ENCODE measurements at regions not wholly inside any gene's neighbourhood (a gene's known extent, or its start where the extent isn't known, plus 50 kb on each side); places are given as distances from the start of the nearest gene placed in this dataset.
"Not testable (repeated sequence)": the region's sequence is repeated elsewhere in the genome, so short reads cannot be mapped to it uniquely, and the experiment has no call there.

DNA sequence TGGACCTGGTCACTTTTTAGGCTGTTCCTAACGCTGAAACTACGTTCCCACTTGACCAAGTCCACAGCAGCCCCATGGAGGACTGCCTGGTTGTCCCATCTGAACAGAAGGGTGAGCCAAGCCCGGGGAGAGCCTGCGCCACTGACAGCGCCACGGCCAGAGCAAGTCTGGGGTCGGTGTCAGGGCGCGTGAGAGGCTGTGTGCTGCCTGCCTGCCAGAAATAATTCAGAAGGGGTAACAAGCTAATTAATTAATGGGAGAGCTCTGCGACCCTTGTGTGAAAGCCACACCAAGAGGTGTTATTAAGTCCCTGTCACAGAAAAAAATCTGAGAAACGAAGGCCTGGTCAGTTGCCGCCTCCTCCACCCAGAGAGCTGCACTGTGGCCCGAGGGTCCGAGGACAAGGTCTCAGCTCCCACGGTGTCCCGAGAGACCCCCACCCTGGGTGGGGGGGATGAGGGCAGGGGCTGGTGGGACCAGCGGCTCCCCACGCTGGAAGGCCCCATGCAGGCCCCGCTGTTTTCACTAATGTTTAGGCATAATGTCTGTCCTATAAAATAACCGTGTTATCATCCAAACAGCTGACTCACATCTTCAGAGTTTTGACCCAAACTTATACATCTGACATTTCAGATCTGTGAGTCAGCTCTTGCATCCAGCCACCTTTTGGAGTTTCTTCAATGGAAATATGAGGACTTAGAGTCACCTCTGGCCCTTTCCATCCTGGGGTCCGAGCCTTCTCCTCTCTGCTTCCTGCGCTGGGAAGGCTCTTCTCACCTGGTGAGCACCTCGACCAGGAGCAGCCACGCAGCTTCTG, 58.5 kb downstream of the DLL1 start:
- DNase-seq (ENCODE audit: low read depth) = peak; percentile 34

DNA sequence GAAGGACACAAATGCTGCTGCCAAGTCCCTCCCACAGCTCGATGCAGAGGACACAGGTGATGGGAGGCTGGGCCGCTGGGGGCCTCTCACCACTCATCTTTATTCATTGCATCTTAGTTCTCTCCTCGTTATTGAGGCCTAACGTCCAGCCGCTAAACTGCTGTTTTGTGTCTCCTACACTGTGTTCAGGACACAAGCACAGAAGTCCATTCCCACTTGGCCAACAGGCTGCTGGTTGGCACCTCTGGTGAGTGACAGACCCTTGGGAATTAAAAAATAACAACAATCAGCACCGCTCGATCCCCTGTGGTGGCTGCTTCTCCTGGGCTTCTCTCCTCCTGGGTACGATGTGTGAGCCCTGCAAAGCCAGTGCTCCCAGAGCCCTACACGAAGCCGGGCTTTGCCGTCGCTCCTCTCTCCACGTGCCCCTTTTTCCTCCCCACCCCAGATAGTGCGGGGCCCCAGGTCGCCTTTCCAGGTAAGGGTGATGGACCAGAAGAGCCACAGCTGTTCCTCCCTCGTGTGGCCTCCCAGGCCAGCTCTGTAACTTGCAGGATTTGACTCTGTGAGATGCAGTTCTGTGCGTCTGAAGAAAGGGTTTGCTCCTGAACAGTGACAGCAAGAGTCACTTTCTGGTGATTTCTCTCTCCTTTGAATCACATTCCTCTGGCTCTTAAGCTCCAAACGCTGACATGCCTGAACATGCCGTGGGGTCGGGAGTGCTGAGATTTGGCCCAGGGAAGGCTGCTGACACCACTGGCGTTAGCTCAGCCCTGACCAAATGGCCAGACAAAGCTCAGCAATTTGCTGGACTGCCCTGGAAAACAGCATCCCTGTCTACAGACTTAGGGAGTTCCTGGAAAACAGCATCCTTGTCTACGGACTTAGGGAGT, 59.3 kb downstream of the DLL1 start:
- DNase-seq (ENCODE audit: low read depth) = no peak

DNA sequence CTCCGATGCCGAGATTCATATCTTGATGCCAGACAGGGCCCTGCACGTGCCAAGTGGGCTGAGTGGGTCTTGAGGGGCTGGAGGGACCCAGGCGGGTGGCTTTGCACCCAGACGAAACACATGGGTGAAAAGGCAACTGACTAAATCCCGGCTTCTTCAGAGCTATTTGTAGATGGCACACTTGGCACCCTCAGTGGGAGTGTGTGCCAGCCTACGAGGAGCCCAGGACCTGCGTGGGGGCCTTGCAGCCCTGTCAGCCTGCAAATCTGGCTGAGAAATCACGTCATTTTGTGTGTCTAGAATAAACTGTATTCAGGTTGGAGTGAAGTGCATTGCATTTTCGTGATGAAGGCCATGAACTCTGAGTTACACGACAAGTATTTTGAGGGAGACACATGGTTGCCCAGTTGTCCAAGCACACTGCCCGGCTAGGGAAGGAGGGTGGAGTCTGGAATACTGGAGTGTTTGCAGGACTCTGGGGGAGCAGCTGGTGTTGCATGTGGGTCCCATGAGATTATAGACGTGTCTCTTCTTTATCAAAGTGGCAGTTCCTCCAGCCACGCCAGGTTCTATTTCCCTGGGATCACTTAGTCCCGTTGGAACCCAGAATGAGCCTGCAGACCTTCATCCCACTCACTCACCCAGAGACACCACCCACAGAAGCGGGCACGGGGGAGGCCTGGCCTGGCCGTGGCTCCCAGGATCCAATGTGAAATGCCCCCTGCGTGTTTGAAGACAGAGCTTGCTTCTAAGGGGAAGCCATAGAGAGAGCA, 60.2 kb downstream of the DLL1 start:
- DNase-seq (ENCODE audit: low read depth) = no peak

DNA sequence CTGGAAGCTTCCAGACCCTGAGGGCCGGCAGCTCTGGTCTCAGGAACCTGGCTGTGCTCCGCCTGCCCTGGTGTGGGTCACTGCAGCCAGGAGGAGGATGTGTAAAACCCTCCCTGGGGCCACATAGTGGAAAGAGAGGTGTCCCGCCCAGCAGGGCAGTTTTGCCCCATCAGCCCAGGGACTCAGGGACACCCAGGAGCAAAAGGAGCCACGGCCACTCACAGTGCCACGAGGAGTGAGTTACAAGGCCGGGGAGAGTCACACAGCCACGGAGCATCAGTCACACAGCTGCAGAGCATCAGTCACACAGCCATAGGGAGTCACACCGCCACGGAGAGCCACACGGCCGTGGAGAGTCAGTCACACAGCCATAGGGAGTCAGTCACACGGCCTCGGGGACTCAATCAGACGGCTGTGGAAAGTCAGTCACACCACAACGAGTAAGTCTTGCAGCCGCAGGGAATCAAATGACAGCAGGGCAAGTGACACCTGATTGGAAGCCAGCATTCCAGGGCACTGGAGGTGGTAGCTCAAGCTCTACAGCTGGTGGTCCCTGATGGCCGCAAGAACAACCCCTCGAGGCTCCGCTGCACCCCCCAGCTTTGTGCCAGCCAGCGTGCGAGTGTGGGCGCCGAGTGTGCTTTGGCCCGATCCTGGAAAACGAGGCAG, 60.9 kb downstream of the DLL1 start:
- no peak for DNase-seq (ENCODE audit: low read depth)

DNA sequence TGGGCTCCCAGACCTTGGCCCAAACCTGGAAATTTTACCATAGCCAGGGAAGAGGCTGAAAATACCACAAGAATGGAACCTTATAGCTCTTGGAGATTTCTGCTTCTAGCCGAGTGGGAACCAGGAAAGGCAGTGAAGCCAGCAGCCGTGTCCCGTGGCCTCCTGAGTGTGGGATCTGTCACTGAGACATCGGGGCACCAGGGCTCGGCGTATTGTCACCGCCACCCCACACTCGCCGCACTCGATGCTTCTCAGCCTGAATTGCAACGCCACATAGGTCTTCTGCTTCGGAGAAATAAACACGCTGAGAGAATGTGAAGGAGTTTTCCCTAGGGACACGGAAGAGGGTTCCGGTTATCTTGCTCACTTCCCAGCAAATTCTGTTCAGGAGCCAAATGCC, 61.5 kb downstream of the DLL1 start:
- DNase-seq (ENCODE audit: low read depth) = no peak

DNA sequence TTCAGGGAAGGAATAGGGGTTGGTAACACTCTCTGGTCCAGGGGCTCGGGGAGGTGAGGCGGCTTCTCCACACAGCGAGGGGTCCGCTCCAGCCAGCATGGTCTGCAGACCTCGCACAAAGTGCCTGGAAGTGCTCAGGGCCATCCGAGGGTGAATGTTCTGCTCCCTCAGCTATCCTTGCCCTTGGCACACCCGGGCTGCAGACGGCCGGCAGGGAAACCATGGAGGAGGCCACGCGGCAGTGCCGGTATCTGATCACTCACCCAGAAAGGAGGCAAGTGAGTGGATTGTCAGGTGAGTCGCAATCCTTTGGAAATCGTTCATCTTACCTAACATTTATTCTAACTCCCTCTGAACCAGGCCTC, 62.0 kb downstream of the DLL1 start:
- DNase-seq (ENCODE audit: low read depth) = no peak

DNA sequence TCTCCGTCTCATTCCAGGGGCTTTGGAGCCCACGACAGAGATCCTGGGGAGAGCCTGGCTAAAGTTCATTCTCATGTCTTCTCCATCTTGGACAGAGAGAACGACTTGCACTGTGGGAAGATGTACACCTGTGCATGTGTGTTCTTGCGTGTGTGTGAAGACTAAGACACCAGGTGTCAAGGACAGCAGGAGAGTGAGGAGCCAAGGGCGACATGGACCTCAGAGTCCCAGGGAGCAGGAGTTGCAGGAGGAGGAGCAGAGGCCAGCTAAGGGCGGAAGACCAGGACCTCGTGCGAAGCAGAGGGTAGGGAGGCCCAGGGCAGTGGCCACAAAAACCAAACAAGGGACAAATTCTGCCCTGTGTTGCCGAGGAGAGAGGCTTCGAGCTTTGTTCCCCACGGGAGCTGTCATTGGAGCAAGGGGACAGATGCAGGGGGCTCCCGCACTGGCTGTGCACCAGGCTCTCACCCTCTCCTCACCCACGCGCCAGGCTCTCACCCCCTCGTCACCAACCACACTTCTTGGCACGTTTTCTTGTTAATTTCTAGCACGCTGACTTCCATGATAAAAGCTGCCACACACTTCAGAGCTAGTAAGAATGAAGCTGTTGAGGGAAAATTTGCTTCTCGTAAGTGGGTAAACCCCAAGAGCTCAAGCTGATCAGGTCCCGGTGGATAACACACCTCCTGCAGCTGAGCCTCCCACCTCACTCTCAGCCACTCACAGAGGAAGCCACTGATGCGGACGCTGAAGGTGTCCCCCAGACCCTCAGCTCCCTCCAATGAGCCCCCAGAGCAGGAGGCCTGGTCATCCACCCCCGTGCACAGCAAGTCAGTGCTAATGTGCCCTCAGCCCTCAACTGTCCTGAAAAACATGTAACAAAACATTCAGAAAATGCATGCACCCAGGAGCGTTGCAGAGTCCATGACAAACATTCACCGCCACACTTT, 62.6 kb downstream of the DLL1 start:
- no peak for DNase-seq (ENCODE audit: low read depth)

DNA sequence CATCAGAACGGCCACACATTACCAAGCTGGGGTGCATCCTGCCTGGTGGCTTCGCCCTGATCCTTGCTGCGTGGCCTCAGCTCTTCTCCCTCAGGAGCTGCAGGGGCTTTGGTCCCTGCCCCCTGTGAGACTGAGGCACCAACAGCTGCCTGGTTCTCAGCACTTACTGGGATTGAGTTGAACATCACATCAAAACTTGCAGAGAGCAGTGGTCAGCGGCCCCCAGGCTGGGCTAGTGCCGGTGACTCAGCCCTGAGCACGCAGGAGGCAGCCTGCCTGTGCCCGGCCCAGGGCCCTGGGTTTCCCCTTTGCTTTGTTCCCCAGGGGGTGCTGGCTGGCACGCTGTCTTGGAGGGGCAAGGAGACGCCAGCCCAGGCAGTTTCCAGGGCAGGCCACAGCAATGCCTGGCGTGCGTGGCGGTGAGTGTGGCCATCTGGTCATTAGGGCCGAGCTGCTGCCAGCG, 63.3 kb downstream of the DLL1 start:
- no peak for DNase-seq (ENCODE audit: low read depth)

DNA sequence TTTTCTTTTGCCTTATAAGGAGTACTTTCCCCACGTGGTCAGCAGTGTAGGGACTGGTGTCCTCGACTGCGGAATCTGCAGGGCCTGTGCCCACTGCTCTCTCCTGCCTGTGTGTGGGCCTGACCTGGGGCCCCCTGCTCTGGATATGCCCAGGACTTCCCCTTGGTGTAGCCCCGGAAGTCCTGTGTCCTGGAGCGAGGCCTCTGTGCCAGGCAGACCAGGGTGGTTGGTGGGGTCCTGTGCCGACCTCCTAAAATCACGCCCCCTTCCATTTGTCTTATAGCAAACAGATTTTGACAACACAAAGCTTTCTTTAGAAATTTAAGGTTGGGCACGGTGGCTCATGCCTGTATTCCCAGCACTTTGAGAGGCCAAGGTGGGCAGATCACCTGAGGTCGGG, 64.2 kb downstream of the DLL1 start:
- DNase-seq (ENCODE audit: low read depth) = no peak

DNA sequence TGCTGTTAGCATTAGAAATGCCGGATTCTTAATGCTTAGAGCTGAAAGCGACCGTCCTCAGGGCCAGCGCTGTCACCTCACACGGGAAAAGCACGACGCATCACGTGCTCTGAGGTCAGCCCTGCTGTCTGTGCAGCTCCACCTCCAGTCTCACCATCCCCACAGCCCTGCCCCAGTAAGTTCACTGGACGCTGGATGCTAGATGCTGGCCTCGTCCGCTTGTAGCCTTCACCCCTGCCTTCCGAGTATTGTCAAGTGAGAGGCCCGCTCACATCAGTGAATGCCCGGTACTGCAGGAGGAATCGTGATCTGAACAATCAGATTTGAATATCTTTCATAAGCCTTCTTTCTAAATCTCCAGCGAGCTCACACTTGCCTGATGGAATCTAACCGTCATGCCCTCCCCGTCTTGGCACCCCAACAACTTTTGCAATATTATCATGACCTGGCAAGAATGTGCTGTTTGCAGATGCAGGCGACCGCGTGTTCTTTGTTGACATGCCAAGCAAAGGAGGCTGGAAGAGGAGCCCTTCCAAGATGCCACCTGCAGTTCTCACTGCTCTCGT, 64.9 kb downstream of the DLL1 start:
- DNase-seq (ENCODE audit: low read depth) = no peak

DNA sequence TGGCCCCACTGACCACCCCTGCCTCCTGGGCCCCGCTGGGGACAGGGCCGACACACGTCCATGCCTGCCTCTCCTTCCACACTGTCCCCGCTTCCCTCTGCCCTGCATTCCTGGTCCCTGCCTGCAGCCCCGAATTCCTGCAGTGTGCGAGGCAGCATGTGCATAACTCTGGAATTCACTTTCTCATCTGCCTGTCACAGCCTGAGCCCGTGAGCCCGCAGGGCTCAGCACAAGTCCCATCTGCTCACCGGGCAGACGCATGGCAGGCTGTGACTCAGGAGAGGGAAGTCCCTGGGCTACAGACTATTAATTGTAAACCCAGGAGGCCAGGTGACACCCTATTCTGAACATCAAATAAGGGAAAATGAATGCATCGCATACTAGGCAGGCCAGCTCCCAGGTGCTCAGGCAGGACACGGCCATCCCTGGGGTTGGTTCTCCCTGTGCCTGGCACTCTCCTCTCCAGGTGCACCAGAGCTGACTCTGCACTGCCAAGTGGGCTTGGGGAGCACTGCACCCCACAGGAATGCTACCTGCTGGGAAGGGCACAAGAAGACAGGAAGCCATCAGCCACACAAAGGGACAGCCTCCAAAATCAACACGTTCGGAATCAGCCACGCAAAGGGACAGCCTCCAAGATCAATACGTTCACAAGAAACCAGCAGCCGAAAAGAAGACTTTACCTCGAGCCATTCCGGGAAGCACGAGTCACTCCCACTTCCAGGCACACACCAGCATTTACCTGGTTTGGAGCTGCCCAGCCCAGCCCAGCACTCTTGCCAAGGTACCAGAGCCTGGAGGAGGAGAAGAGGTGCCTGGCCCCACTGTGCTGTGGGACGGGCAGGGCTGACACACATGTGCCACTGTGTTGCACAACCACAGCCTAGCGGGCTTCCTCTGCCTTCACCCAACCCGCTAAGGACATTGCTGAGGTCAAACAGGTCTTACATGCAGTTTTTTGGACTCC, 65.9 kb downstream of the DLL1 start:
- DNase-seq (ENCODE audit: low read depth) = peak; percentile 22

DNA sequence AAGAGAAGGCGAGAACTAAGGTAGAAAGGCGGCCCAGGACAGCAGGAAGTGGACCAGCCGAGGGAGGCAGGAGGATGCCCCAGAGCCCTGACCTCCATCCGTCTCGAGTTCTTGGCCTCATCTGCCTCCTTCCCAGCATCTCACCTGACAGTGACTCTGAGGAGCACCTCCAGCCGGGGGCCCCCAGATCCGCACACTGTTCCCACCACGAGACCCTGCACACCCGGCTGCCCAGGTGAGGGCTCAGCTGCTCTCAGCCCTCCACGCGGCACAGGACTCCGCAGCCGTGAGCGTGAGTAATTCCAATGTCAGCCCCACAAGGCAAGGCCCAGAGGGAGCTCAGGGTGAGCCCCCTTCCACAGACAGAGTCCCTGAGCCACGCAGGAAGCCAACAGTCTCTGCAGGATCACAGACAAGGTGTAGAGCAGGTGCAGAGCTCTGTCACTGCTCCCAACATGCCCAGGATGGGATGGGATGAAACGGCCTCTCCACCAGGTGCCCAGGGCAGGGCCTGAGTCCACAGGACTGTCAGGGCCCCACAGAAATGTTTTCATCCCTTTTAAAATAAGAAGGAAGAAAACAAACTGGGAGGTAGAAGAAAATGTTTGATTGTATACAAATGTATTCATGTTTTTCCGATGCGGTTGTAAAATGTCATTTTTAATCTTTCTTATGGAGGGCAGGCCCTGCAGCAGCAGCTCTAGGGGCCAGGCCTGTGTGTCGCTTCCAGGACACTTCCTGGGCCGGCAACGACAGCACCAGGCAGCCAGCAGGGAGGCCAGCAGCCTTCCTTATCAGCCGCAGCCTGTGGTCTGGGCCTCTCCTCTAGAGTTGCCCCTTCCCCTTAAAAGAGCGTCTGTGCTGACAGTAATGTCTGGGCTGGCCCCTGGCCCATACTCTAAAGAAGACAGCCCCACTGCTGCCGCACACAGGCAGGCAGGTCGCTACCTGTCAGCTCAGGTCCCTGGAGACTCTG, 66.9 kb downstream of the DLL1 start:
- DNase-seq (ENCODE audit: low read depth) = no peak

DNA sequence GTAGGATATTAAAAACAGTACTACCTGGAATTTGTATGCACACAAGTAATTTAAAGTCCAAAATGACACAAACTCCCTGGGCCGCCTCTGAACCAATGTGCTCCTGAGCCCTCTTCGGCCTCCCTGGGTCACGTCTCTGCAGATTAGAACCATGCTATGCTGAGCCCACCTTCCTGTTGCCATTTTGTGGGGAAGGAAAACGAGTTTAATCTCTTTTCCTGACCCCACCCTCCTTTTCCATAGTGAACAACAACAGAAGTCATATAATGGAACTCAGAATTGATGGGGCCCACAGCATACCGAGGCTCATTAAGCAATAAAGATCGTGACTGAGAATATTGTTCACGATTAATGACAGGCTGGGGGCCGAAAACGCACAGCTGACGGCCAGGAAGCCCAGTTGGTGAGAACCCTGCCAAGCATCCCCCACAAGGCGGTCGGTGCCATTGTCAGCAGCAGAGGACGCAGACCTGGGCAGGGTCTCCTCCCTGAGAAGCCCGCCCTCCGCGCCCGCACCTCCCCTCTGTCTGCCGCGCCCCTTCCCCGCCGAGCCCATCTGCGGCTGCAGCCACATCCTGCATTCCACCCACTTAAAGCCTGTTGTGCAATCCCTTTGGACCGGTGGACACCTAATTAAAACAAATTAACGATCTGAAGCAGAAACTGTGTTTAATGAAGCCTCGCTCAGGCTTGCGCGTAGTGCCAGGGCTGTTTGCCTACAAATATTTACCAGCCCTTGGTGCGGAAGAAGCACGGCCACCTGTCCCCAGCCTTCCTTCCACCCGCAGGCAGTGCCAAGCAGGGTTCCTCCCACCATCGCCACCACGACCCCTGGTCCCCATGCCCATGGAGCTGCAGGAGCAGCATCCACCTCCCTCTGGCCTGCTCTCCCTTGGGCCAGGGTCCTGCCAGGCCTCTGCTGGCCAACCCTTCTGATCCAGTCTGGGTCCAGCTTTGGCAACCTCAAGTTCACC, 68.1 kb downstream of the DLL1 start:
- DNase-seq (ENCODE audit: low read depth) = no peak

DNA sequence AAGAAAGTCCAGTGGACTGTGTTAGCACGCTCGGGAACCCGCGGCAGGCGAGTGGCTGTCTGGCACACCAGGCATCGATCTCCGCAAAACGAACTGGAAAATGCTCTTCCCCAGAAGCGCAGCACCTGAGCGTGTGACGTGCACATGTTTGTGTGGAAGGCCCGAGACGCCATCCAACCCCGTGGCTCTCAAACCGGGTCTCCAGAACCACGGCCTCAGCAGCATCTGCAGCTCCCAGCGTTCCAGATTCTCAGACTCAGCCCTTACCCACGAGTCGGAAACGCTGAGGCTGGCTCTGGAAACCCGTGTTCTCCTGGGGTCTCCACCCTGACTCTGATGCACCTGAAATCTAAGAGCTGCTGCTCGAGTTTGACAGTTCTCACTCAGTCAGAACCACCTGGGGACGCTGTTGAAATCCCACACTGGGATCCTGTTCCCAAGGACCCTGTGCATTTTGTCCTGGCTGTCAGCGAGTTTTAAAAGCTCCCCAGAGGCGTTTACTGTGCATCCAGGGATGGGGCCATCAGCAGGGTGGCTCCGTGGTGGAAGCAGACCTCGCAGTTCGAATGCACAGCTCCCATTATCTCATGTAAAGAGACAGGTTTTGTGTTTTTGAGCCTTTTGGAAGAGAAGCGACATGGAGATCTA, 69.0 kb downstream of the DLL1 start:
- DNase-seq (ENCODE audit: low read depth) = no peak

DNA sequence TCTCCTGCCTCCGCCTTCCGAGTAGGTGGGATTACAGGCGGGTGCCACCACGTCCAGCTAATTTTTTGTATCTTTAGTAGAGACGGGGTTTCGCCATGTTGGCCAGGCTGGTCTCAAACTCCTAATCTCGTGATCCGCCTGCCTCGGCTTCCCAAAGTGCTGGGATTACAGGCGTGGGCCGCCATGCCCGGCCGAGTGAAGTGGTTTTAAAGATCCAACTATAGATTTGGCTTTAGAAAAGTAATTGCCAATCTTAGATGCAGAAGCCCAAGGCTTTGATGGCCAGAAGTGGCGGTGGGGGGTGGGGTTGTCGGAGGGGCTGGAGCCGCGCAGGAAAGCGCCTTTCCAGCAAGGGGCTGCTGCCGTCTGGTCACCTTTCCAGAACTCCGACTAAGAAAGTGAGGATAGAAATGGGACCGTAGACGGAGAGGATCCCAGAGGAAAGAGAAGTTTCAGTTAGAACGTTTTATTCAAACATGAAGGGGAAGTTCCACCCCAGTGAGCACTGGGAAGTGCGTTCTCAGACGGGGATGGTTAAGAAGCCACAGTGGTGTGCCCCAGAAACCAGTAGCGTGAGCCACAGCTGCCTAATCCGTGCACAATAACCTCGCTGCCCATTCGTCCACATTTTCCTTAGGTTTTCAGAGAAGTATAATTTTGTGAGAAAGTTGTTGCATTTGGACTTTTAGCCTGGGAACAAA, 69.7 kb downstream of the DLL1 start:
- no peak for DNase-seq (ENCODE audit: low read depth)

DNA sequence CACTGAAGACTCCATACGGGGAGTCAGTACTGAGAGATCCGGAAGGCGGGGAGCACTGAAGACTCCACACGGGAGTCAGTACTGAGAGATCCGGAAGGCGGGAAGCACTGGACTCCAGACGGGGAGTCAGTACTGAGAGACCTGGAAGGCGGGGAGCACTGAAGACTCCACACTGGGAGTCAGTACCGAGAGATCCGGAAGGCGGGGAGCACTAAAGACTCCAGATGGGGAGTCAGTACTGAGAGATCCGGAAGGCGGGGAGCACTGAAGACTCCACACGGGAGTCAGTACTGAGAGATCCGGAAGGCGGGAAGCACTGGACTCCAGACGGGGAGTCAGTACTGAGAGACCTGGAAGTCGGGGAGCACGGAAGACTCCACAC, 77.2 kb downstream of the DLL1 start:
- DNase-seq (ENCODE audit: low read depth) = not testable (repeated sequence)
